ENCODE measurements at regions not wholly inside any gene's neighbourhood (a gene's known extent, or its start where the extent isn't known, plus 50 kb on each side); places are given as distances from the start of the nearest gene placed in this dataset.

GRCh38 chr15:99921101-99921500 is 187.9 kb upstream of the LYSMD4 start:
- H3K9me3 ChIP-seq (ENCODE audit: insufficient read depth, low read length, severe bottlenecking) = no peaks in the 10 kb centered on the region
- H4K20me1 ChIP-seq (ENCODE audit: insufficient read depth, low read length) = no peaks in the 10 kb centered on the region
- H3K4me3 ChIP-seq (ENCODE audit: low read depth in 1 of 2, low read length in 2 of 2) = no peak overlapping the region
- ATAC-seq (ENCODE audit: insufficient read depth, low read depth) (no peak), DNase-seq (no peak)
- H3K27me3 ChIP-seq (ENCODE audit: insufficient read depth, low read length, poor library complexity) = no peaks in the 10 kb centered on the region
- H3K9ac ChIP-seq (ENCODE audit: low read depth, low read length) = no peak overlapping the region
- TF ChIP-seq CTCF (IDR thresholded peaks at IDR 0.05; ENCODE audit: borderline replicate concordance, extremely low read depth, low read length, poor library complexity, severe bottlenecking) = no peak
- TF ChIP-seq EZH2 (IDR thresholded peaks at IDR 0.05; ENCODE audit: borderline replicate concordance, low read depth, low read length, severe bottlenecking) = no peak
- H3K4me2 ChIP-seq (ENCODE audit: insufficient read depth, low read length) = no peak overlapping the region
- H3K27ac ChIP-seq (ENCODE audit: low read length) = no peak overlapping the region
- no peaks in the 10 kb centered on the region for H3K4me1 ChIP-seq (ENCODE audit: insufficient read depth, low read length)
- no peaks in the 10 kb centered on the region for H3K79me2 ChIP-seq (ENCODE audit: insufficient read depth, low read length)
- H2AFZ ChIP-seq (ENCODE audit: low read depth, low read length) = no peak overlapping the region
- H3K36me3 ChIP-seq (ENCODE audit: insufficient read depth, low read length) = no peaks in the 10 kb centered on the region

- no peaks in the 10 kb centered on the region for H4K20me1 ChIP-seq (ENCODE audit: insufficient read depth, low read length)
- H3K79me2 ChIP-seq (ENCODE audit: insufficient read depth, low read length) = no peaks in the 10 kb centered on the region
- TF ChIP-seq EZH2 (IDR thresholded peaks at IDR 0.05; ENCODE audit: borderline replicate concordance, low read depth, low read length, severe bottlenecking) (no peak), CTCF (IDR thresholded peaks at IDR 0.05; ENCODE audit: borderline replicate concordance, extremely low read depth, low read length, poor library complexity, severe bottlenecking) (no peak)
- no peak overlapping the region for H3K27ac ChIP-seq (ENCODE audit: low read length)
- H3K36me3 ChIP-seq (ENCODE audit: insufficient read depth, low read length) = no peaks in the 10 kb centered on the region
- no peak overlapping the region for H3K4me3 ChIP-seq (ENCODE audit: low read depth in 1 of 2, low read length in 2 of 2)
- no peaks in the 10 kb centered on the region for H3K4me1 ChIP-seq (ENCODE audit: insufficient read depth, low read length)
- DNase-seq (no peak), ATAC-seq (ENCODE audit: insufficient read depth, low read depth) (no peak)
- H3K27me3 ChIP-seq (ENCODE audit: insufficient read depth, low read length, poor library complexity) = no peaks in the 10 kb centered on the region
- no peak overlapping the region for H2AFZ ChIP-seq (ENCODE audit: low read depth, low read length)
- H3K4me2 ChIP-seq (ENCODE audit: insufficient read depth, low read length) = no peak overlapping the region
- no peaks in the 10 kb centered on the region for H3K9me3 ChIP-seq (ENCODE audit: insufficient read depth, low read length, severe bottlenecking)
- no peak overlapping the region for H3K9ac ChIP-seq (ENCODE audit: low read depth, low read length)
Observed at GRCh38 chr15:99918072-99918471, 184.8 kb upstream of the LYSMD4 start.

DNA sequence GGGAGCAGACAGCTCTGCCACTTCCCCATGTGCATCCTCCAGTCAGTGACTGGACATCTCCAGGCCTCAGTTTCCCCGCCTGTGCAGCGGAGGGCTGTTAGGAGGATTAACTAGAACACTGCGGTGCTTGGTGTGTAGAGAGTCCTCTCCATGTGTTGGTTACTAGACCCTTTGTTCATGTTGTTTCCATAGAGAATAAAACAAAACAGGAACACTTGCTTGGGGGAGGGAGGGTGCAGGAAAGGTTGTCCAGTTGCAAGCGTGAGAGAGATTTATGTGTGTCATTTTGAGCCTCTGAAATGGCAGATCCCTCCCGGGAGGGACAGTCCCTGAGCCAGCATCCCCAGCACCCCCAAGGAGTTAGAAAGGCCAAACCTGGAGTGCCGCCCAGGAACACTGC is 184.0 kb upstream of the LYSMD4 start:
- DNase-seq = no peak
- Histone ChIP-seq H3K9ac (ENCODE audit: low read depth, low read length) (no peak overlapping the region), H3K4me3 (ENCODE audit: low read depth in 1 of 2, low read length in 2 of 2) (no peak overlapping the region), H3K36me3 (ENCODE audit: insufficient read depth, low read length) (no peaks in the 10 kb centered on the region), H3K79me2 (ENCODE audit: insufficient read depth, low read length) (no peaks in the 10 kb centered on the region), H3K9me3 (ENCODE audit: insufficient read depth, low read length, severe bottlenecking) (no peaks in the 10 kb centered on the region), H2AFZ (ENCODE audit: low read depth, low read length) (no peak overlapping the region), H3K27ac (ENCODE audit: low read length) (no peak overlapping the region), H3K4me2 (ENCODE audit: insufficient read depth, low read length) (no peak overlapping the region), H4K20me1 (ENCODE audit: insufficient read depth, low read length) (no peaks in the 10 kb centered on the region), H3K27me3 (ENCODE audit: insufficient read depth, low read length, poor library complexity) (no peaks in the 10 kb centered on the region), H3K4me1 (ENCODE audit: insufficient read depth, low read length) (no peaks in the 10 kb centered on the region)
- no peak for ATAC-seq (ENCODE audit: insufficient read depth, low read depth)
- TF ChIP-seq EZH2 (IDR thresholded peaks at IDR 0.05; ENCODE audit: borderline replicate concordance, low read depth, low read length, severe bottlenecking) (no peak), CTCF (IDR thresholded peaks at IDR 0.05; ENCODE audit: borderline replicate concordance, extremely low read depth, low read length, poor library complexity, severe bottlenecking) (no peak)

DNA sequence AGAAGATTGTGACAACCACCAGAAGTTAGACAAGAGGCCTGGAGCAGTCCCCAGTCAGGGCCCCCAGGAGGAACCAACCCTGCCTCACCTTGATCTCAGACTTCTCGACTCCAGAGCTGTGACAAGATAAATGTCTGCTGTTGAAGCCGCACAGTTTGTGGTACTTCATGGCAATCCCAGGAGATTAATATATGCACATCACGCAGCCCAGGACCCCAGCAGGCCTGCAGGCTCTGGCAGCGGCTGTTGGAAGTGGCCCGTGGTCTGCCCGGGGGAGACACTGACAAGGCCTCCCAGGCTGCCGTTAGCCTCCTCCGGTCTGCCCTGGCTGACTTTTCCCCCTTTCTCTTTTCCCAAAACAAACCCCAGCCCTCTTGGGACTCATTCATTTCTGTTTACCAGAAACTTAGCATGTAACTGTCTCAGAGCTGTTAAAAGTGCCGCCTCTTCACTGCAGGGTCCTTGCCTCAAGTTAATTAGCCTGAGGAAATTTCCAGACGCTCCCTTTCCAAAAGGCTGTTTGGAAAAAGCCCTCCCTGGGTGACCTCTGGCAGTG is 183.5 kb upstream of the LYSMD4 start:
- TF ChIP-seq CTCF (IDR thresholded peaks at IDR 0.05; ENCODE audit: borderline replicate concordance, extremely low read depth, low read length, poor library complexity, severe bottlenecking) = no peak
- TF ChIP-seq EZH2 (IDR thresholded peaks at IDR 0.05; ENCODE audit: borderline replicate concordance, low read depth, low read length, severe bottlenecking) = no peak
- DNase-seq (no peak), ATAC-seq (ENCODE audit: insufficient read depth, low read depth) (no peak)
- Histone ChIP-seq H4K20me1 (ENCODE audit: insufficient read depth, low read length) (no peaks in the 10 kb centered on the region), H3K27ac (ENCODE audit: low read length) (no peak overlapping the region), H3K9ac (ENCODE audit: low read depth, low read length) (no peak overlapping the region), H3K79me2 (ENCODE audit: insufficient read depth, low read length) (no peaks in the 10 kb centered on the region), H2AFZ (ENCODE audit: low read depth, low read length) (no peak overlapping the region), H3K4me3 (ENCODE audit: low read depth in 1 of 2, low read length in 2 of 2) (no peak overlapping the region), H3K4me1 (ENCODE audit: insufficient read depth, low read length) (no peaks in the 10 kb centered on the region), H3K36me3 (ENCODE audit: insufficient read depth, low read length) (no peaks in the 10 kb centered on the region), H3K4me2 (ENCODE audit: insufficient read depth, low read length) (no peak overlapping the region), H3K27me3 (ENCODE audit: insufficient read depth, low read length, poor library complexity) (no peaks in the 10 kb centered on the region), H3K9me3 (ENCODE audit: insufficient read depth, low read length, severe bottlenecking) (no peaks in the 10 kb centered on the region)
